SK-N-MC (cell line): ENCODE measurements at regions not wholly inside any gene's neighbourhood (a gene's known extent, or its start where the extent isn't known, plus 50 kb on each side); places are given as distances from the start of the nearest gene placed in this dataset.

Source experiments
- EZH2 ChIP-seq: fragments of 200-600 bp; sonication (generic); IDR thresholded peaks from one replicate; pipeline ENCODE4 v1.6.1; 2017; ENCODE audit warnings: antibody characterized with exemption
- FOXP2 ChIP-seq: optimal IDR thresholded peaks from 2 replicates; pipeline ENCODE3; 2011; ENCODE audit warnings: mild to moderate bottlenecking, moderate library complexity; ENCODE audit not compliant: insufficient read depth; ENCODE audit errors: extremely low read length, control extremely low read depth
- POLR2AphosphoS5 ChIP-seq: IDR thresholded peaks from 2 replicates; pipeline ENCODE4 v1.6.1; 2012; ENCODE audit warnings: mild to moderate bottlenecking, low read depth, low read length, borderline replicate concordance

- TF ChIP-seq POLR2AphosphoS5 (no peak), EZH2 (no peak), FOXP2 (no peak)
These were observed 1961.9 kb upstream of the ADGRL3 start for GRCh38 chr4:59238212-59238611.
